Upper lobe of left lung (tissue), 6 donors: ENCODE measurements at regions not wholly inside any gene's neighbourhood (a gene's known extent, or its start where the extent isn't known, plus 50 kb on each side); places are given as distances from the start of the nearest gene placed in this dataset.
"Not testable (repeated sequence)": the region's sequence is repeated elsewhere in the genome, so short reads cannot be mapped to it uniquely, and the experiment has no call there.

ENCODE experiments used
- ATAC-seq, 2 donors: fragments of 200-7000 bp; cut with Tn5 transposase; one replicate each; pipeline ENCODE4 v1.9.1; 2022; ENCODE audit warnings: mild to moderate bottlenecking in 2 of 2, moderate library complexity in 2 of 2; ENCODE audit not compliant: low FRiP score in 2 of 2
- DNase-seq, 2 donors: peaks; one replicate each; pipeline ENCODE4 v3.0.0-alpha.2; 2019 to 2020
- H3K27ac ChIP-seq, 4 donors: fragments of 200-600 bp; sonication (generic); one replicate each; pipeline ENCODE4 v1.5.1; 2016 to 2019
- H3K27me3 ChIP-seq, 4 donors: fragments of 200-600 bp; sonication (generic); one replicate each; pipeline ENCODE4 v1.5.1; 2017 to 2019
- H3K36me3 ChIP-seq, 4 donors: fragments of 200-600 bp; sonication (generic); one replicate each; pipeline ENCODE4 v1.5.1; 2016 to 2019
- H3K4me1 ChIP-seq, 4 donors: fragments of 200-600 bp; sonication (generic); one replicate each; pipeline ENCODE4 v1.5.1; 2018 to 2019
- H3K4me3 ChIP-seq, 4 donors: fragments of 200-600 bp; sonication (generic); one replicate each; pipeline ENCODE4 v1.5.1; 2017 to 2019; ENCODE audit warnings: mild to moderate bottlenecking in 2 of 4, moderate library complexity in 1 of 4
- H3K9me3 ChIP-seq, 4 donors: fragments of 200-600 bp; sonication (generic); one replicate each; pipeline ENCODE4 v1.5.1; 2018 to 2019
- CTCF ChIP-seq, 6 experiments: fragments of 450-650 bp in 4 of 6; fragments of 200-600 bp in 2 of 6; sonication (generic) in 2 of 6; IDR thresholded peaks; one replicate each; pipeline ENCODE4 v1.5.1; 2016 to 2019; ENCODE audit warnings: antibody characterized with exemption in 6 of 6
- EP300 ChIP-seq, 4 donors: sonication (generic); formaldehyde crosslinking; IDR thresholded peaks; one replicate each; pipeline ENCODE4 v1.5.1; 2017; ENCODE audit warnings: antibody characterized with exemption in 4 of 4, control low read depth in 2 of 4
- POLR2A ChIP-seq, 4 donors: fragments of 450-650 bp; IDR thresholded peaks; one replicate each; pipeline ENCODE4 v1.5.1; 2016 to 2017; ENCODE audit warnings: antibody characterized with exemption in 4 of 4, mild to moderate bottlenecking in 2 of 4
- POLR2AphosphoS5 ChIP-seq, 2 donors: sonication (generic); formaldehyde crosslinking; IDR thresholded peaks; one replicate each; pipeline ENCODE4 v1.5.1; 2017; ENCODE audit warnings: antibody characterized with exemption in 2 of 2
- WGBS, 2 donors: methylation state at CpG; one replicate each; pipeline ENCODE4 v1.1.5; 2017 to 2018; 5-methylcytosine and 5-hydroxymethylcytosine counted together
- donor health status: DM: no; HTN: no; CAD: no; lungs with moderate emphysema.
- donor health status: DM: no; HTN: yes; CAD: no; lungs with severe emphysema.

- no peaks in the 10 kb centered on the region for H3K27me3 ChIP-seq
- DNase-seq (no peak), ATAC-seq (no peak)
- no peaks in the 10 kb centered on the region for H3K36me3 ChIP-seq
- no peak overlapping the region for H3K27ac ChIP-seq
- H3K4me1 ChIP-seq = no peaks in the 10 kb centered on the region
- H3K9me3 ChIP-seq = no peaks in the 10 kb centered on the region
- H3K4me3 ChIP-seq = no peak overlapping the region
- 78 to 83% methylated on average over 3 of the region's 3 CpGs for WGBS, 2 donors
- TF ChIP-seq POLR2AphosphoS5 (IDR thresholded peaks at IDR 0.05) = no peak
- TF ChIP-seq POLR2A (IDR thresholded peaks at IDR 0.05) = no peak
- no peak for TF ChIP-seq EP300 (IDR thresholded peaks at IDR 0.05)
- TF ChIP-seq CTCF (IDR thresholded peaks at IDR 0.05) = no peak
Observed at GRCh38 chr15:45821390-45821789, 186.6 kb downstream of the SQOR start.

DNA sequence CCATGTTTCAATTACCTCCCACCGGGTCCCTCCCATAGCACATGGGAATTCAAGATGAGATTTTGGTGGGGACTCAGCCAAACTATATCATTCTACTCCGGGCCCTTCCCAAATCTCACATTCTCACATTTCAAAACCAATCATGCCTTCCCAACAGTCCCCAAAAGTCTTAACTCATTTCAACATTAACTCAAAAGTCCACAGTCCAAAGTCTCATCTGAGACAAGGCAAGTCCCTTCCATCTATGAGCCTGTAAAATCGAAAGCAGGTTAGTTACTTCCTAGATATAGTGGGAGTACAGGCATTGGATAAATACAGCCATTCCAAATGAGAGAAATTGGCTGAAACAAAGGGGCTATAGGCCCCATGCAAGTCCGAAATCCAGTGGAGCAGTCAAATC is 188.1 kb downstream of the SQOR start:
- H3K4me3 ChIP-seq, H3K27ac ChIP-seq, H3K9me3 ChIP-seq, H3K4me1 ChIP-seq, H3K36me3 ChIP-seq, H3K27me3 ChIP-seq, ATAC-seq, DNase-seq: not testable (repeated sequence)
- 82 to 91% methylated on average over 4 of the region's 4 CpGs for WGBS, 2 donors

GRCh38 chr15:45827275-45827674 is 192.4 kb downstream of the SQOR start:
- Histone ChIP-seq H3K4me3 (no peak overlapping the region), H3K9me3 (no peaks in the 10 kb centered on the region), H3K4me1 (no peaks in the 10 kb centered on the region), H3K27ac (no peak overlapping the region), H3K36me3 (no peaks in the 10 kb centered on the region), H3K27me3 (no peaks in the 10 kb centered on the region)
- ATAC-seq (no peak), DNase-seq (no peak)
- 58 to 75% methylated on average over 4 of the region's 4 CpGs for WGBS, 2 donors
- TF ChIP-seq CTCF (IDR thresholded peaks at IDR 0.05) (no peak), POLR2AphosphoS5 (IDR thresholded peaks at IDR 0.05) (no peak), EP300 (IDR thresholded peaks at IDR 0.05) (no peak), POLR2A (IDR thresholded peaks at IDR 0.05) (no peak)

- Histone ChIP-seq H3K27ac (no peak overlapping the region), H3K27me3 (no peaks in the 10 kb centered on the region), H3K4me3 (no peak overlapping the region), H3K4me1 (no peaks in the 10 kb centered on the region), H3K9me3 (no peaks in the 10 kb centered on the region), H3K36me3 (no peaks in the 10 kb centered on the region)
- ATAC-seq (no peak), DNase-seq (no peak)
- WGBS, 2 donors = 78 to 87% methylated on average over 2 to 4 of the region's 4 CpGs
- no peak for TF ChIP-seq POLR2A (IDR thresholded peaks at IDR 0.05)
- TF ChIP-seq POLR2AphosphoS5 (IDR thresholded peaks at IDR 0.05) = no peak
- no peak for TF ChIP-seq EP300 (IDR thresholded peaks at IDR 0.05)
- TF ChIP-seq CTCF (IDR thresholded peaks at IDR 0.05) = no peak
Observed at GRCh38 chr15:45827766-45828165, 192.9 kb downstream of the SQOR start.

- Histone ChIP-seq H3K4me3 (no peak overlapping the region), H3K27ac (no peak overlapping the region), H3K36me3 (no peaks in the 10 kb centered on the region), H3K27me3 (no peaks in the 10 kb centered on the region), H3K9me3 (no peaks in the 10 kb centered on the region), H3K4me1 (no peaks in the 10 kb centered on the region)
- TF ChIP-seq CTCF (IDR thresholded peaks at IDR 0.05) (no peak), EP300 (IDR thresholded peaks at IDR 0.05) (no peak), POLR2A (IDR thresholded peaks at IDR 0.05) (no peak), POLR2AphosphoS5 (IDR thresholded peaks at IDR 0.05) (no peak)
- DNase-seq = peak in 1 of 2 donors; percentile 54
- peak in 1 of 2 donors; percentile 38 for ATAC-seq
- WGBS, 2 donors = 79 to 80% methylated on average over 1 to 11 of the region's 15 CpGs
Observed at GRCh38 chr15:45829336-45830153, 194.7 kb downstream of the SQOR start.
